ENCODE measurements at regions not wholly inside any gene's neighbourhood (a gene's known extent, or its start where the extent isn't known, plus 50 kb on each side); places are given as distances from the start of the nearest gene placed in this dataset.

GRCh38 chr12:45611061-45611460 is 118.4 kb upstream of the ARID2 start:
- no peak for DNase-seq
- TF ChIP-seq, protein P1, sequence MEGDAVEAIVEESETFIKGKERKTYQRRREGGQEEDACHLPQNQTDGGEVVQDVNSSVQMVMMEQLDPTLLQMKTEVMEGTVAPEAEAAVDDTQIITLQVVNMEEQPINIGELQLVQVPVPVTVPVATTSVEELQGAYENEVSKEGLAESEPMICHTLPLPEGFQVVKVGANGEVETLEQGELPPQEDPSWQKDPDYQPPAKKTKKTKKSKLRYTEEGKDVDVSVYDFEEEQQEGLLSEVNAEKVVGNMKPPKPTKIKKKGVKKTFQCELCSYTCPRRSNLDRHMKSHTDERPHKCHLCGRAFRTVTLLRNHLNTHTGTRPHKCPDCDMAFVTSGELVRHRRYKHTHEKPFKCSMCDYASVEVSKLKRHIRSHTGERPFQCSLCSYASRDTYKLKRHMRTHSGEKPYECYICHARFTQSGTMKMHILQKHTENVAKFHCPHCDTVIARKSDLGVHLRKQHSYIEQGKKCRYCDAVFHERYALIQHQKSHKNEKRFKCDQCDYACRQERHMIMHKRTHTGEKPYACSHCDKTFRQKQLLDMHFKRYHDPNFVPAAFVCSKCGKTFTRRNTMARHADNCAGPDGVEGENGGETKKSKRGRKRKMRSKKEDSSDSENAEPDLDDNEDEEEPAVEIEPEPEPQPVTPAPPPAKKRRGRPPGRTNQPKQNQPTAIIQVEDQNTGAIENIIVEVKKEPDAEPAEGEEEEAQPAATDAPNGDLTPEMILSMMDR (IDR thresholded peaks at IDR 0.05), result no peak
- no peak for TF ChIP-seq EP300 (IDR thresholded peaks at IDR 0.05)
- 29 to 61% methylated on average over 20 of the region's 20 CpGs for WGBS, 2 donors
- peaks cover 0 to 12% (median 5%) of the 10 kb centered on the region in 4 donors for H3K4me1 ChIP-seq
- no peaks in the 10 kb centered on the region for H3K36me3 ChIP-seq
- H3K27ac ChIP-seq, result peak overlapping the region in 1 of 4 donors; percentile 5
- H3K27me3 ChIP-seq, result no peaks in the 10 kb centered on the region
- intact Hi-C loops (cut with DNase I), result no loop called here
- H3K4me3 ChIP-seq, result peak overlapping the region in 3 of 4 donors; percentile 30 to 42 (median 40)
- no peaks in the 10 kb centered on the region for H3K9me3 ChIP-seq

GRCh38 chr12:45611495-45611894 is 118.0 kb upstream of the ARID2 start:
- Histone ChIP-seq H3K4me1 (peaks cover 0 to 12% (median 5%) of the 10 kb centered on the region in 4 donors), H3K36me3 (no peaks in the 10 kb centered on the region), H3K27ac (peak overlapping the region in 1 of 4 donors; percentile 5), H3K4me3 (peak overlapping the region in 3 of 4 donors; percentile 30 to 42 (median 40)), H3K9me3 (no peaks in the 10 kb centered on the region), H3K27me3 (no peaks in the 10 kb centered on the region)
- 83 to 92% methylated on average over 5 of the region's 5 CpGs for WGBS, 2 donors
- no peak for TF ChIP-seq POLR2A (IDR thresholded peaks at IDR 0.05)
- no peak for TF ChIP-seq EP300 (IDR thresholded peaks at IDR 0.05)
- TF ChIP-seq POLR2AphosphoS5 (IDR thresholded peaks at IDR 0.05), result no peak
- TF ChIP-seq, protein P1 (IDR thresholded peaks at IDR 0.05), result no peak
- intact Hi-C loops (cut with DNase I), result no loop called here
- DNase-seq, result no peak

- Histone ChIP-seq H3K27ac (no peak overlapping the region), H3K4me1 (peaks cover 0 to 12% (median 5%) of the 10 kb centered on the region in 4 donors), H3K4me3 (no peak overlapping the region), H3K27me3 (no peaks in the 10 kb centered on the region), H3K36me3 (no peaks in the 10 kb centered on the region), H3K9me3 (no peaks in the 10 kb centered on the region)
- intact Hi-C loops (cut with DNase I), result no loop called here
- 85 to 89% methylated on average over 7 of the region's 7 CpGs for WGBS, 2 donors
- no peak for DNase-seq
- TF ChIP-seq EP300 (IDR thresholded peaks at IDR 0.05) (no peak), POLR2A (IDR thresholded peaks at IDR 0.05) (no peak), POLR2AphosphoS5 (IDR thresholded peaks at IDR 0.05) (no peak)
- TF ChIP-seq, protein P1 (IDR thresholded peaks at IDR 0.05), result no peak
Measured at GRCh38 chr12:45612044-45612794, 117.3 kb upstream of the ARID2 start.

DNA sequence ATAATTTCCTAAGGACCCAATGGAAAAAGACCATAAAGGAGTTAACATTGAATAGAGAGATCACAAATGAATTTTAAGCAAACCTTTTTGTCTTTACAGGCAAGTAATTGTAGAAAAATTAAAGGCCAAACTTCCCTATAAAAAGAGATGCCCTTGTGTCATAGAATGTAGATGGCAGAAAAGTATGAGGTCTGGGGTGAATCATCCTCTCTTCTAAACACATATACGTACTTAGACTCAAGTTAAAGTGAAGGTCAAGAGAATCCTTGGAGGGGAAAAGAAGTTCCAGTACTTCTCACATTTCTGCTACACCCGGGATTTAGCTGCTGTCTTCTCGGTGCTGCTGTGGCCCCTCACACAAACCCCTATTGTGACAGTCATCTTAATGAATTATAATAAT is 116.2 kb upstream of the ARID2 start:
- intact Hi-C loops (cut with DNase I), result no loop called here
- Histone ChIP-seq H3K36me3 (no peaks in the 10 kb centered on the region), H3K4me3 (no peak overlapping the region), H3K4me1 (peaks cover 0 to 12% (median 5%) of the 10 kb centered on the region in 4 donors), H3K27me3 (no peaks in the 10 kb centered on the region), H3K27ac (peak overlapping the region in 1 of 4 donors; percentile 27), H3K9me3 (no peaks in the 10 kb centered on the region)
- WGBS, 2 donors, result 79 to 82% methylated on average over 3 of the region's 3 CpGs
- TF ChIP-seq POLR2AphosphoS5 (IDR thresholded peaks at IDR 0.05) (no peak), EP300 (IDR thresholded peaks at IDR 0.05) (no peak), POLR2A (IDR thresholded peaks at IDR 0.05) (no peak)
- TF ChIP-seq, protein P1 (IDR thresholded peaks at IDR 0.05), result no peak
- DNase-seq, result no peak

Measured in sigmoid colon (tissue), 6 donors.